ENCODE measurements at regions not wholly inside any gene's neighbourhood (a gene's known extent, or its start where the extent isn't known, plus 50 kb on each side); places are given as distances from the start of the nearest gene placed in this dataset.

DNA sequence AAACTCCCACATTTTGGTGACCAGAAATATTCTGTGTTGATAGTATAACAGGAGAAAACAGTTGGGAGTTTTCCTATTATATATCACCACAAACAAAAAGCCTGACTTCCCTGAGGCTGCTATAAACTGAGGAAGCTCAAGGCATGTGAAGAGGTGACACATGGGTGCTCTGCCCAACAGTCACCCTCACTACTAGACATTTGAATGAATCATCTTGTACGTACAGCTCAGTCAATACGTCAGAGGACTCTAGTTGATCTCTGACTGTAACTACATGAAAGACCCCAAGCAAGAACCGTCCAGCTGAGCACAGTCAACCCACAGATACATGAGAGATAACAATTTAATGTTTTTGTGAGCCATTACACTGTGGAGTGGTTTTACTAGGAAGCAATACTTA, 338.3 kb upstream of the ATP11B start:
- H3K79me2 ChIP-seq (ENCODE audit: control insufficient read depth, low read length), result no peaks in the 10 kb centered on the region
- no peak overlapping the region for H3K27ac ChIP-seq (ENCODE audit: low read depth, low read length)
- H3K27me3 ChIP-seq (ENCODE audit: control insufficient read depth, low read length), result no peaks in the 10 kb centered on the region
- no peak for TF ChIP-seq EZH2phosphoT487 (IDR thresholded peaks at IDR 0.05; ENCODE audit: borderline replicate concordance, low read length)
- TF ChIP-seq, protein P1, sequence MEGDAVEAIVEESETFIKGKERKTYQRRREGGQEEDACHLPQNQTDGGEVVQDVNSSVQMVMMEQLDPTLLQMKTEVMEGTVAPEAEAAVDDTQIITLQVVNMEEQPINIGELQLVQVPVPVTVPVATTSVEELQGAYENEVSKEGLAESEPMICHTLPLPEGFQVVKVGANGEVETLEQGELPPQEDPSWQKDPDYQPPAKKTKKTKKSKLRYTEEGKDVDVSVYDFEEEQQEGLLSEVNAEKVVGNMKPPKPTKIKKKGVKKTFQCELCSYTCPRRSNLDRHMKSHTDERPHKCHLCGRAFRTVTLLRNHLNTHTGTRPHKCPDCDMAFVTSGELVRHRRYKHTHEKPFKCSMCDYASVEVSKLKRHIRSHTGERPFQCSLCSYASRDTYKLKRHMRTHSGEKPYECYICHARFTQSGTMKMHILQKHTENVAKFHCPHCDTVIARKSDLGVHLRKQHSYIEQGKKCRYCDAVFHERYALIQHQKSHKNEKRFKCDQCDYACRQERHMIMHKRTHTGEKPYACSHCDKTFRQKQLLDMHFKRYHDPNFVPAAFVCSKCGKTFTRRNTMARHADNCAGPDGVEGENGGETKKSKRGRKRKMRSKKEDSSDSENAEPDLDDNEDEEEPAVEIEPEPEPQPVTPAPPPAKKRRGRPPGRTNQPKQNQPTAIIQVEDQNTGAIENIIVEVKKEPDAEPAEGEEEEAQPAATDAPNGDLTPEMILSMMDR (IDR thresholded peaks at IDR 0.05; ENCODE audit: low read depth, low read length, poor library complexity, severe bottlenecking), result no peak
- no peaks in the 10 kb centered on the region for H3F3A ChIP-seq (ENCODE audit: control insufficient read depth, insufficient read depth)
- H3K4me3 ChIP-seq (ENCODE audit: low read length), result no peak overlapping the region
- no peaks in the 10 kb centered on the region for H3K9me2 ChIP-seq (replicated peaks; ENCODE audit: control insufficient read depth, low read length)
- no peaks in the 10 kb centered on the region for H3K9me3 ChIP-seq (ENCODE audit: control insufficient read depth, insufficient read depth, low read length)
- H3K36me3 ChIP-seq (ENCODE audit: control insufficient read depth, low read length), result no peaks in the 10 kb centered on the region
- no peak overlapping the region for H3K4me2 ChIP-seq (ENCODE audit: low read length)
- H4K20me1 ChIP-seq (ENCODE audit: control insufficient read depth, insufficient read depth, low read depth, low read length), result no peaks in the 10 kb centered on the region
- H3K4me1 ChIP-seq (ENCODE audit: control insufficient read depth, low read length), result no peaks in the 10 kb centered on the region

DNA sequence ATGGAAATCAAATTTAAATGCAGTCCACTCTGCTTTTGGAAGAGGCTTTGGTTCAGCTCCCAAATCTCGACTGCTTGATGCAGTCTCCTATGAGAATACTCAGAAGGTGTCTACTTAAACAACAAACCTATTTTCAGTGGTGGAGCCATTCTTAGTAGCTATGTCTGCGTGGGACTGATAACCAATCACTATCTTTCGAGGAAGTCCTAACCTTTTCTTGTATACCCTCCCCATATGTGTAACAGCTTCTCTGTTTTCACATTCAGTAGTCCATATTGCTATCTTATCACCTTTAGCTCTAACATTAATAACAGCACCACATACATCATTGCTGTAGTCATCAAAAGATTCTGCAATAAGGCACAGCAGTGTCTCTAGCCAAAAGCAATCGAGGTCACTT, 333.0 kb upstream of the ATP11B start:
- Histone ChIP-seq H3K9me3 (ENCODE audit: control insufficient read depth, insufficient read depth, low read length) (no peaks in the 10 kb centered on the region), H3K79me2 (ENCODE audit: control insufficient read depth, low read length) (no peaks in the 10 kb centered on the region), H3K27ac (ENCODE audit: low read depth, low read length) (no peak overlapping the region), H3K9me2 (replicated peaks; ENCODE audit: control insufficient read depth, low read length) (no peaks in the 10 kb centered on the region), H3K36me3 (ENCODE audit: control insufficient read depth, low read length) (no peaks in the 10 kb centered on the region), H3K27me3 (ENCODE audit: control insufficient read depth, low read length) (no peaks in the 10 kb centered on the region), H3K4me1 (ENCODE audit: control insufficient read depth, low read length) (no peaks in the 10 kb centered on the region), H3K4me2 (ENCODE audit: low read length) (no peak overlapping the region), H3K4me3 (ENCODE audit: low read length) (no peak overlapping the region), H3F3A (ENCODE audit: control insufficient read depth, insufficient read depth) (no peaks in the 10 kb centered on the region), H4K20me1 (ENCODE audit: control insufficient read depth, insufficient read depth, low read depth, low read length) (no peaks in the 10 kb centered on the region)
- TF ChIP-seq EZH2phosphoT487 (IDR thresholded peaks at IDR 0.05; ENCODE audit: borderline replicate concordance, low read length), result no peak
- TF ChIP-seq, protein P1 (IDR thresholded peaks at IDR 0.05; ENCODE audit: low read depth, low read length, poor library complexity, severe bottlenecking), result no peak

DNA sequence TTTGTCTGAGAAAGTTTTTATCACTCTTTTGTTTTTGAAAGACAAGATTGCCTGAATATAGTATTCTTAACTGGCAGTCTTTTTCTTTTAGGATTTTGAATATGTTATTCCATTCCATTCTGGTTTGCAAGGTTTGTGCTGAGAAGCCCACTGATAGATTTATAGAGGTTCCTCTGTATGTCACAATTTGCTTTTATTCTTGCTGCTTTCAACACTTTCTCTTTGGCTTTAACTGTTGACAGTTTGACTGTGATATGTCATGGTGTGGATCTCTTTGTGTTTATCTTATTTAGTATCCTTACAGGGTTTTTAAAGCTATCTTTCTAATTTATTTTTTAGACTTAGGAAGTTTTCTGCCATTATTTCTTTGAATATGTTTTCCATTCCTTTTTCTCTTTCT, 331.2 kb upstream of the ATP11B start:
- Histone ChIP-seq H3K9me2 (replicated peaks; ENCODE audit: control insufficient read depth, low read length) (no peaks in the 10 kb centered on the region), H3K4me2 (ENCODE audit: low read length) (no peak overlapping the region), H3K36me3 (ENCODE audit: control insufficient read depth, low read length) (no peaks in the 10 kb centered on the region), H3K27ac (ENCODE audit: low read depth, low read length) (no peak overlapping the region), H4K20me1 (ENCODE audit: control insufficient read depth, insufficient read depth, low read depth, low read length) (no peaks in the 10 kb centered on the region), H3K4me3 (ENCODE audit: low read length) (no peak overlapping the region), H3K4me1 (ENCODE audit: control insufficient read depth, low read length) (no peaks in the 10 kb centered on the region), H3K27me3 (ENCODE audit: control insufficient read depth, low read length) (no peaks in the 10 kb centered on the region), H3F3A (ENCODE audit: control insufficient read depth, insufficient read depth) (no peaks in the 10 kb centered on the region), H3K79me2 (ENCODE audit: control insufficient read depth, low read length) (no peaks in the 10 kb centered on the region), H3K9me3 (ENCODE audit: control insufficient read depth, insufficient read depth, low read length) (no peaks in the 10 kb centered on the region)
- TF ChIP-seq, protein P1 (IDR thresholded peaks at IDR 0.05; ENCODE audit: low read depth, low read length, poor library complexity, severe bottlenecking), result no peak
- no peak for TF ChIP-seq EZH2phosphoT487 (IDR thresholded peaks at IDR 0.05; ENCODE audit: borderline replicate concordance, low read length)
